ENCODE measurements at regions not wholly inside any gene's neighbourhood (a gene's known extent, or its start where the extent isn't known, plus 50 kb on each side); places are given as distances from the start of the nearest gene placed in this dataset.

- TF ChIP-seq POLR2A (IDR thresholded peaks at IDR 0.05) (no peak), EP300 (IDR thresholded peaks at IDR 0.05) (no peak), CTCF (IDR thresholded peaks at IDR 0.05) (no peak), POLR2AphosphoS5 (IDR thresholded peaks at IDR 0.05) (no peak)
Observed at GRCh38 chr16:63749276-63749675, 1372.6 kb downstream of the CDH11 start.
